ENCODE measurements at regions not wholly inside any gene's neighbourhood (a gene's known extent, or its start where the extent isn't known, plus 50 kb on each side); places are given as distances from the start of the nearest gene placed in this dataset.
"Not testable (repeated sequence)": the region's sequence is repeated elsewhere in the genome, so short reads cannot be mapped to it uniquely, and the experiment has no call there.

DNA sequence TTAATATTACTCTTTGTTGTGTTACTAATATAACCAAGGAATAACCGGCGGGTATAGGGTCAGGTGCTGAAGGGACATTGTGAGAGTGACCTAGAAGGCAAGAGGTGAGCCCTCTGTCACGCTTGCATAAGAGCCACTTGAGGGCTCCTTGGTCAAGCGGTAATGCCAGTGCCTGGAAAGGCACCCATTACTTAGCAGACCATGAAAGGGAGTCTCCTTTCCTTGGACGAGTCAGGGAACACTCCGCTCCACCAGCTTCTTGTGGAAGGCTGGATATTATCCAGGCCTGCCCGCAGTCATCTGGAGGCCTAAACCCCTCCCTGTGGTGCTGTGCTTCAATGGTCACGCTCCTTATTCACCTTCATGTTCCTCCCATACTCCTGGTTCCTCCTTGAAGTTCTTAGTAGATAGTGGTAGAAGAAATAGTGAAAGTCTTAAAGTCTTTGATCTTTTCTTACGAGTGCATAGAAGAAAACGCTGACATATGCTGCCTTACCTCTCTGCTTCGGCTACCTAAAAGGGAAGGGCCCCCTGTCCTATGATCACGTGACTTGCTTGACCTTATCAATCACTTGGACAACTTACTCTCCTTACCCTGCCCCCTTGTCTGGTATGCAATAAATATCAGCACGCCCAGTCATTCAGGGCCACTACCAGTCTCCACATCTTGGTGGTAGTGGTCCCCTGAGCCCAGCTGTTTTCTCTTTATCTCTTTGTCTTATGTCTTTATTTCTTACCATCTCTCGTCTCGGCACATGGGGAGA, 59.6 kb upstream of the DMRTB1 start:
- not testable (repeated sequence) for DNase-seq (ENCODE audit: low read depth)

DNA sequence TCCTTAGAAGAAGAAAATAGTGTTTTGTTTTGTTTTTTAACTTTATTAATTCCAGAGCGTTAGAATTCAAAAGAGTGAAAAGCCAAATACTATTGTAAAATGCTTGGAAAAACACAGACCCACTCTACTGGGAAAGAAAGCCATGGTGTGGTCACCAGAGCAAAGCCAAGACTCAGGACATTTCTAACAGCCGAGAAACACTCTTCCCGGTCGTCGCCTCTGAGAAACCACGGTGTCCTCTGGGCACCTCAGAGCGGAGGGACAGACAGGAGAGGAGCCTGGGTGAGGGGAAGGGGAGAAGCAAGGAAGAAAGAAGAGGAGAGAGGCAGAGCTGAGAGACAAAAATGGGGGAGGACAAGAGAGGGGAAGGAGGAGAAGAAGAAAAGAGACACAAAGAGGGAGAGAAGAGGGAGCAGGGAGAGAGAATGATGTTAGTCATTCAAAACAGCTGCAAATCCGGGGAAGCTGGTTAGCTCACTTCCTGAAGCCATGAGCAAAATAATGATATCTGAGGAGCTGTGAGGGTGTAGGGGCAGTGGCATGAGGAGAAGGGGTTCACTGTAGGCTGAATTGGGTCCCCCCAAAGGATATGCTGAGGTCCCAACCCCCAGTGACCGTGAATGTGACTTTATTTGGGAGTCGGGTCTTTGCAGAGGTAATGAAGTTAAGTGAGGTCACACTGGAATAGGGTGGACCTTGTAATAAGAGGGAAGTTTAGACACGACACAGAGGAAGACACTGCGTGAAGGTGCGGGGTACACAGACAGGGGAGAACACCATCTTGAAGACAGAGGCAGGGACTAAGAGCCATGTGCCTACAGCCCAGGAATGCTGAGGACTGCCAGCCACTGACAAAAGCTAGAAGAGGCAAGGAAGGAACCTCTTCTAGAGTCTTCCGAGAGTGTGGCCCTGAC, 58.2 kb upstream of the DMRTB1 start:
- DNase-seq (ENCODE audit: low read depth) = no peak

DNA sequence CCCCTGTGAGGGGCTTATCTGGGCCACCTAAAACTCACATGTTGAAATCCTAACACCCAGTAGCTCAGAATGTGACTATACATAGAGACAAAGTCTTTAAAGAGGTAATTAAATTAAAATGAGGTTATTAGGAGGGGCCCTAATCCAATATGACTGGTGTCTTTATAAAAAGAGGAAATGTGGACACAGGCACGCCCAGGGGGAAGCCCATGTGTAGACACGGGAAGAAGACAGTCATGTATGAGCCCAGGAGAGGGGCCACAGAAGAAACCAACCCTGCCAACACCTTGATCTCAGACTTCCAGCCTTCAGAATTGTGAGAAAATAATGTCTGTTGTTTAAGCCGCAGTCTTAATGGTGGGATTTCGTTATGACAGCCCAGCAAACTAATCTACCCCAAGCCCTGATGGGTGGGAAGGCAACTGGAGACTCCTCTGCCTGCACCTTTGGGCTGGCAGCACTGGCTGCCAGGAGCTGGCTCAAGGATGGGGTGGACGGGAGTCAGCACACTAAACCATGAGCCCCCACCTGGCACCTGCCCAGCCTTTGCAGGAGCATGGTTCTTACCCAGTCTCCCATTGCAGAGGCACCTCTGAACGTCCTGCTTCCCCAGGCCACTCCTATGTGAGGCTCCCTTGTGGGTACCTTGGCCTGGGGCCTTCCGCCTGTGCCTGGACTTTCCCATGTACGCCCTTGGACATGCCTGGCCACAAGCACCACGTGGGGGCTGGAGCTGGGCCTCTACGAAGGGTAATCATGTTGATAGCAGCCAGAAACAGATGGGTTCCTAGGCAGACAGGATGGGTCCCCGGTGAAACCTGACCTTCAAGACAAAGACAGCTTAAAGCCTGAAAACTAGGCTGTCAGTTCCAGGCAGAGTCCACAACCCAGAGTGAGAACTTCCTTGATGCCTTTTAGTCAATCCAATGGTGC, 57.1 kb upstream of the DMRTB1 start:
- no peak for DNase-seq (ENCODE audit: low read depth)

DNA sequence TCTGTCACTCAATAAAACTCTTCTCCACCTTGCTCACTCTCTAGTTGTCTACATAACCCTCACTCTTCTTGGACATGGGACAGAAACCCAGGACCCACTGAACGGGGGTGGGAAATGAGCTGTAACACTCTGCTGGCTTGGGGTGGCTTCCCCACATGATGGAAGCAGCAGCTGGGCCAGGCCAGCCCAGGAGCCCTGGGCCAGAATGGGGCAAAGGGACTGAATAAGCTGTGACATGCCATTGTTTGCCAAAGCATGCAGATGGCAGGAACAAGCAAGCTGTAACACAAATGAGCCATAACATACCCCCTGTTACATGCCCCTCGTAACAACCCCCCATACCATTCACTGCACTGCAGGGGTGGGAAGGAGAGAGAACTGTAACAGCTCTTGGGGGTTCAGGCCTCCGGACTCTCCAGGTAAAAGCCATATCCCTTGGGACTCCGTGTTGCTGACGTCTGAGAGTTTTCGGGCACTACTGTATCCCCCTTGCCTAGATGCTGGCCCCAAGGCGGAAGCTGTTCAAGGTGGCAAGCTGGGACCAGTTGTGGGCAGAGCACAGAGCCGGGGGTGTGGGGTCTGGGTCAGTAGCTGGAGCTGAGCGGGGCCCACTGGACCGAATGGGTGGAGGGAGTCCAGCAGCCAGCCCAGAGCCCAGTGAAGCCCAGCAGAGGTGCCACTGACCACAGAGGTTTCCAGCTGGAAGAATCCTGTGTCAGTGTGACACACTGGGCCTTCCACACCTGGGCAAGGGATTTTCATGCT, 56.1 kb upstream of the DMRTB1 start:
- DNase-seq (ENCODE audit: low read depth) = no peak

DNA sequence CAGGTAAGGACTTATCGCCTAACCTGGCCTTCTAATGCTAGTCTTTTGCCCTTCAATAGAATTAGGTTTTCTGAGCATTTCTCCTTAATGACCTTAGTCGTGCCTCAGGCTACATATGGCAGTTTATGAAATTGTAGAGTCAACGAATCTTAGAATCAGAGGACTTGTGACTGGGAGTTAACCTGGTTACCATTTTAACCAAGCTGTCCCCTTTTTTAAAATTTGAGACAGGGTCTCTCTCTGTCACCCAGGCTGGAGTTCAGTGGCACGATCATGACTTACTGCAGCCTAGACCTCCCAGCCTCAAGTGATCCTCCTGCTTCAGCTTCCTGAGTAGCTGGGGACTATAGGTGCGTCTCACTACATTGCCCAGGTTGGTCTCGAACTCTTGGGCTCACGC, 53.5 kb upstream of the DMRTB1 start:
- DNase-seq (ENCODE audit: low read depth) = no peak

DNA sequence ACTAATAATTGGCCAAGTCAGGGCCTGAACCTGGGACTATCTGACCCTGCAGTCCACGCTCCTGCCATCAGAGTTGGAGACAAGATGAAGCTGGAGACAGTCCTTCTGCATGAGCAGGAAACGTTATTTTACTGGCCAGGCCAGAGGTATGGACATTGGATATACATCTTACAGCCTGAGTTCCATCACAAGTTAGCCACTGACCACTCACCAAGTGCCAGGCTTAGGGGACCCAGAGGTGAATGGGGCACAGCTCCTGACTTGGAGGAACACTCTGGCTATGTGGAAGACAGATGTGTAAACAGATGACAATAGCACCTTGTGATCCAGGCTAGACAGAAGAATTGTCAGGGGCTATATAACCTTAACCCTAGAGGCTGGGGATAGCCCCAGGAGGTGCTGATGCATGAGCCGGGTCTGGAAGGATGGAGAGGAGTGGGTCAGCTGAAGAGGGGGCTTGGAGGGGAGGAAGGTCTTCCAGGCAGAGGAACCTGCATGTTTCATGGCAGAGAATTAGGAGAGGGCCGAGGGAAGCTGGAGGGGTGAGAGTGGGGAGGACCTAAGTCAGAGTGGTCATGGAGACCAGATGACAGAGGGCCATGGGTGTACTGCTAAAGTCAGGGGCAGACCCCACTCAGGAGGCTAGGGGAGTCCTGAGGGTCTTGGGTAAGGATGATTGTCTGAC, 52.5 kb upstream of the DMRTB1 start:
- DNase-seq (ENCODE audit: low read depth) = no peak

DNA sequence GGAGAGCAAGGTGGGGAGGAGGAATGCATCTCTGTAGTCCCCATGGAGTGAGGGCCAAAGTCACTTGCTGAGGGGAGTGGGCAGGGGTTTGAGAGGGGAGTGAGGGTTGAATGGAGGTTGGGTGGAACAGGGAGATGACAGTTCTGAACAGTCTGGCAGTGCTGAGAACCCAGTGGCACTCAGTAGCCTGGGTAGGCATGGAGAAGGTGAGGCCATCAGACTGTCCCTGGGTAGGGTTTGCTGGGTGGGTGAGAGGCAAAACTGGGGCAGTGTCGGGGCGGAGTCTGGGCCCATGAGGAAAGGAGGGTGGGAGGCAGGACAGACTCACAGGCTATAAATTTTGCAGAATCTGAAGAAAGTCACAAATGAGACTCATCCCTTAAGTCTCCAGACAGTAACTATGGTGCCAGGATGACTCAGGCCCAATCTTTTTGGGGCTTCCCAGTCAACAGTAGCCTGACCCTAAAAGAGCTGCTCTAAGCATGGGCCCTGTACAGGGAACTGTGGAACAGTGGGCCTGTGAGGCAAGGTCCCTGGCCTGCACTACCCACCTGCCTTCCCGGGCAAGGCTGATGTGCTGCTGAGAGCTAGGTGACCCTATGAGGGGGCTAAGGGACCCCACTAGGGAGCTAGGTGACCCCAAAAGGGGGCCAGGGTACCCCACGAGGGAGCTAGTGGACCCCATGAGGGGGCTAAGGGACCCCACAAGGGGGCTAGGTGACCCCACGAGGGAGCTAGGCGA, 51.0 kb upstream of the DMRTB1 start:
- no peak for DNase-seq (ENCODE audit: low read depth)

DNA sequence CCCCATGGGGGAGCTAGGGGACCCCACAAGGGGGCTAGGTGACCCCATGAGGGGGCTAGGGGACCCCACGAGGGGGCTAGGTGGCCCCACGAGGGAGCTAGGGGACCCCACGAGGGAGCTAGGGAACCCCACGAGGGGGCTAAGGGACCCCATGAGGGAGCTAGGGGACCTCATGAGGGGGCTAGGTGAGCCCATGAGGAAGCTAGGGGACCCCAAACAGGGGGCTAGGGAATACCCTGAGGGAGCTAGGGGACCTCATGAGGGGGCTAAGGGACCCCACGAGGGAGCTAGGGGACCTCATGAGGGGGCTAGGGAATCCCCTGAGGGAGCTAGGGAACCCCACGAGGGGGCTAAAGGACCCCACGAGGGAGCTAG, 50.5 kb upstream of the DMRTB1 start:
- no peak for DNase-seq (ENCODE audit: low read depth)

DNA sequence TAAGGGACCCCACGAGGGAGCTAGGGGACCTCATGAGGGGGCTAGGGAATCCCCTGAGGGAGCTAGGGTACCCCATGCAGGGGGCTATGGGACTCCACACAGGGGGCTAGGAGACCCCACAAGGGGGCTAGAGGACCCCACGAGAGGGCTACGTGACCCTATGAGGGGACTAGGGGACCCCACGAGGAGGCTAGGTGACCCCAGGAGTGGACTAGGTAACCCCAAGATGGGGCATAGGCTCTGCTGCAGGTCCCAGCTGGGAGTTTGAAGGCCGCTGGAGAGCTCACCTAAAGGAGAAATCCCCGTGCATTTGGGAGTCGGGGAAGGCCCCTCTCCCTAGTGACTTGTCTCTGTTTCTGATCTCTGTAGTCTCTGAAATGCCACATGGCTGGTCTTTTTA, 50.0 kb upstream of the DMRTB1 start:
- no peak for DNase-seq (ENCODE audit: low read depth)
